Erythroblast (primary cell): ENCODE measurements at regions not wholly inside any gene's neighbourhood (a gene's known extent, or its start where the extent isn't known, plus 50 kb on each side); places are given as distances from the start of the nearest gene placed in this dataset.

ENCODE experiments used
- GATA1 ChIP-seq: IDR thresholded peaks from 2 replicates; pipeline ENCODE4 v1.6.1; 2011; ENCODE audit warnings: low read depth, mild to moderate bottlenecking, control low read depth, low read length, moderate library complexity
- POLR2A ChIP-seq: IDR thresholded peaks from 2 replicates; pipeline ENCODE4 v1.6.1; 2011; ENCODE audit warnings: mild to moderate bottlenecking, low read length

GRCh38 chr14:41993687-41994086 is 387.0 kb downstream of the LRFN5 start:
- no peak for TF ChIP-seq POLR2A
- TF ChIP-seq GATA1, result no peak
